ENCODE measurements at regions not wholly inside any gene's neighbourhood (a gene's known extent, or its start where the extent isn't known, plus 50 kb on each side); places are given as distances from the start of the nearest gene placed in this dataset.
A peak's percentile ranks its signal among the peaks of the same experiment; 100 is the strongest.

GRCh38 chr6:47134476-47135189 lies 92.5 kb upstream of the ADGRF1 start (continued):
- TF ChIP-seq CREB3L1 (IDR thresholded peaks at IDR 0.05; ENCODE audit: borderline replicate concordance, low read depth) (0 out of 2 replicates have a peak, but pooled peaks have one; percentile 24), THRAP3 (IDR thresholded peaks at IDR 0.05; ENCODE audit: borderline replicate concordance) (no peak), PCBP1 (IDR thresholded peaks at IDR 0.05; ENCODE audit: low read depth, low read length, poor library complexity, severe bottlenecking) (no peak), MAFK (IDR thresholded peaks at IDR 0.05; ENCODE audit: low read length) (peak; percentile 33; the same call in 1 of the 2 replicates), E2F4 (CRISPR knock-in tag; IDR thresholded peaks at IDR 0.05; ENCODE audit: low read depth) (no peak), FOXJ3 (CRISPR knock-in tag; IDR thresholded peaks at IDR 0.05) (no peak), TRIM25 (IDR thresholded peaks at IDR 0.05; ENCODE audit: borderline replicate concordance) (peak; percentile 76; the same call in 1 of the 2 replicates), ZC3H11A (IDR thresholded peaks at IDR 0.05; ENCODE audit: low read depth, low read length) (no peak), ZNF318 (IDR thresholded peaks at IDR 0.05; ENCODE audit: borderline replicate concordance in 1 of 2, low read depth in 1 of 2) (peak in 1 of 2 experiments; percentile 89; a peak in 2 of 4 replicates), ZNF511 (CRISPR knock-in tag; IDR thresholded peaks at IDR 0.05) (no peak), ZFP30 (CRISPR knock-in tag; IDR thresholded peaks at IDR 0.05; ENCODE audit: borderline replicate concordance) (no peak)
